NB4 (cell line): ENCODE measurements at regions not wholly inside any gene's neighbourhood (a gene's known extent, or its start where the extent isn't known, plus 50 kb on each side); places are given as distances from the start of the nearest gene placed in this dataset.

Experiments used
- MYC ChIP-seq: IDR thresholded peaks from 2 replicates; pipeline ENCODE4 v1.6.1; 2011; ENCODE audit warnings: low read depth, low read length
- POLR2A ChIP-seq: IDR thresholded peaks from 2 replicates; pipeline ENCODE4 v1.6.1; 2011; ENCODE audit warnings: mild to moderate bottlenecking; ENCODE audit not compliant: insufficient read length; ENCODE audit errors: extremely low read depth
- TF ChIP-seq, protein P1 (sequence below): IDR thresholded peaks from 2 replicates; pipeline ENCODE4 v1.6.1; 2011; ENCODE audit warnings: low read depth, low read length
- TF ChIP-seq, protein P2 (sequence below): IDR thresholded peaks from one replicate; pipeline ENCODE4 v1.5.1; 2012; ENCODE audit warnings: low read depth, low read length

DNA sequence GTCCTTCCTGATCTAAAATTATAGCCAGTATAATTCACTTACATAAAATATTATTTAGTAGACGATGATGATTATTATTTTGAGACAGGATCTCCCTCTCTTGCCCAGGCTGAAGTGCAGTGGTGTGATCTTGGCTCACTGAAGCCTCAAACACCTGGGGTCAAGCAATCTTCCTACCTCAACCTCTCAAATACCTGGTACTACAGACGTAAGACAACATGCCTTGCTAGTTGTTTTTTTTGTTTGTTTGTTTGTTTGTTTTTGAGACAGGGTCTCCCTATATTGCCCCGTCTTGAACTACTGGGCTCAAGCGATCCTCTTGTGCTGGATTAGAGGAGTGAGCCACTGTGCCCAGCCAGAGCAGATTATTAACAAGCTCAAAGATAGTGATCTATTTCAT, 399.1 kb upstream of the ZNF804A start:
- TF ChIP-seq, protein P1, sequence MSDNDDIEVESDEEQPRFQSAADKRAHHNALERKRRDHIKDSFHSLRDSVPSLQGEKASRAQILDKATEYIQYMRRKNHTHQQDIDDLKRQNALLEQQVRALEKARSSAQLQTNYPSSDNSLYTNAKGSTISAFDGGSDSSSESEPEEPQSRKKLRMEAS = no peak
- TF ChIP-seq POLR2A (no peak), MYC (no peak)
- TF ChIP-seq, protein P2, sequence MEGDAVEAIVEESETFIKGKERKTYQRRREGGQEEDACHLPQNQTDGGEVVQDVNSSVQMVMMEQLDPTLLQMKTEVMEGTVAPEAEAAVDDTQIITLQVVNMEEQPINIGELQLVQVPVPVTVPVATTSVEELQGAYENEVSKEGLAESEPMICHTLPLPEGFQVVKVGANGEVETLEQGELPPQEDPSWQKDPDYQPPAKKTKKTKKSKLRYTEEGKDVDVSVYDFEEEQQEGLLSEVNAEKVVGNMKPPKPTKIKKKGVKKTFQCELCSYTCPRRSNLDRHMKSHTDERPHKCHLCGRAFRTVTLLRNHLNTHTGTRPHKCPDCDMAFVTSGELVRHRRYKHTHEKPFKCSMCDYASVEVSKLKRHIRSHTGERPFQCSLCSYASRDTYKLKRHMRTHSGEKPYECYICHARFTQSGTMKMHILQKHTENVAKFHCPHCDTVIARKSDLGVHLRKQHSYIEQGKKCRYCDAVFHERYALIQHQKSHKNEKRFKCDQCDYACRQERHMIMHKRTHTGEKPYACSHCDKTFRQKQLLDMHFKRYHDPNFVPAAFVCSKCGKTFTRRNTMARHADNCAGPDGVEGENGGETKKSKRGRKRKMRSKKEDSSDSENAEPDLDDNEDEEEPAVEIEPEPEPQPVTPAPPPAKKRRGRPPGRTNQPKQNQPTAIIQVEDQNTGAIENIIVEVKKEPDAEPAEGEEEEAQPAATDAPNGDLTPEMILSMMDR = no peak
